ENCODE measurements at regions not wholly inside any gene's neighbourhood (a gene's known extent, or its start where the extent isn't known, plus 50 kb on each side); places are given as distances from the start of the nearest gene placed in this dataset.

DNA sequence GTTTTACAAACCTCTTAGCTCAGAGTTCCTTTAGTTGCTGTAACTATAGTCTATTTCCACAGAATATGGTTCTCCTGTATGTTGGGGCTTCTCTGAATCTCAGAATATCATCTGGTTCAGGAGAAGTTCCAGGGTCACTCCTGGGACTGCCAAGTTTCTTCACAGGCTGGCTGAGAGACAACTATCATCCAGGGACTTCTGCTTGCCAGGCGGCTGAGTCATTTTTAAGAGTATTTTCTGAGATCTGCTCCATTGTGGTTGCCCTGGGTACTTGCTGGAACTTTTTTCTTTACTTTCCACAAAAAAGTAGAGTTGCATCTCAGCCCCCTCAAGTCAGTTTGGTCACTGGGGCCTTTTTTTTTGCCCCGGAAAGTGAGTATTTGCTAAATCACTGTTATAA, 566.5 kb downstream of the LRRC70 start:
- TF ChIP-seq POLR3G (IDR thresholded peaks at IDR 0.05; ENCODE audit: extremely low read depth, insufficient read length, insufficient replicate concordance) (no peak), SIRT6 (IDR thresholded peaks at IDR 0.05; ENCODE audit: low read depth, low read length) (no peak), NBN (IDR thresholded peaks at IDR 0.05; ENCODE audit: low read depth) (no peak), RBBP5 (IDR thresholded peaks at IDR 0.05; ENCODE audit: borderline replicate concordance, insufficient read depth, low read length, poor library complexity, severe bottlenecking) (no peak), MEIS2 (IDR thresholded peaks at IDR 0.05; ENCODE audit: partially characterized antibody) (no peak), CBX2 (IDR thresholded peaks at IDR 0.05; ENCODE audit: insufficient read depth, low read length, poor library complexity, severe bottlenecking) (no peak), ZNF274 (IDR thresholded peaks at IDR 0.05; ENCODE audit: borderline replicate concordance, low read depth, low read length) (no peak), ZFP36 (IDR thresholded peaks at IDR 0.05; ENCODE audit: low read depth, low read length, partially characterized antibody) (no peak), CHD2 (IDR thresholded peaks at IDR 0.05; ENCODE audit: low read depth, low read length) (no peak), POLR2AphosphoS5 (IDR thresholded peaks at IDR 0.05; ENCODE audit: control insufficient read depth, insufficient read depth, low read depth, low read length) (no peak), NRF1 (conservative IDR thresholded peaks at IDR 0.05 in 1 of 2, IDR thresholded peaks at IDR 0.05 in 1 of 2) (no peak), NR4A1 (CRISPR knock-in tag; IDR thresholded peaks at IDR 0.05) (no peak), NR4A1 (tag; IDR thresholded peaks at IDR 0.05) (no peak)
- TF ChIP-seq, protein P1, sequence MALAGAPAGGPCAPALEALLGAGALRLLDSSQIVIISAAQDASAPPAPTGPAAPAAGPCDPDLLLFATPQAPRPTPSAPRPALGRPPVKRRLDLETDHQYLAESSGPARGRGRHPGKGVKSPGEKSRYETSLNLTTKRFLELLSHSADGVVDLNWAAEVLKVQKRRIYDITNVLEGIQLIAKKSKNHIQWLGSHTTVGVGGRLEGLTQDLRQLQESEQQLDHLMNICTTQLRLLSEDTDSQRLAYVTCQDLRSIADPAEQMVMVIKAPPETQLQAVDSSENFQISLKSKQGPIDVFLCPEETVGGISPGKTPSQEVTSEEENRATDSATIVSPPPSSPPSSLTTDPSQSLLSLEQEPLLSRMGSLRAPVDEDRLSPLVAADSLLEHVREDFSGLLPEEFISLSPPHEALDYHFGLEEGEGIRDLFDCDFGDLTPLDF (CRISPR knock-in tag; IDR thresholded peaks at IDR 0.05): no peak
- TF ChIP-seq, protein P2, sequence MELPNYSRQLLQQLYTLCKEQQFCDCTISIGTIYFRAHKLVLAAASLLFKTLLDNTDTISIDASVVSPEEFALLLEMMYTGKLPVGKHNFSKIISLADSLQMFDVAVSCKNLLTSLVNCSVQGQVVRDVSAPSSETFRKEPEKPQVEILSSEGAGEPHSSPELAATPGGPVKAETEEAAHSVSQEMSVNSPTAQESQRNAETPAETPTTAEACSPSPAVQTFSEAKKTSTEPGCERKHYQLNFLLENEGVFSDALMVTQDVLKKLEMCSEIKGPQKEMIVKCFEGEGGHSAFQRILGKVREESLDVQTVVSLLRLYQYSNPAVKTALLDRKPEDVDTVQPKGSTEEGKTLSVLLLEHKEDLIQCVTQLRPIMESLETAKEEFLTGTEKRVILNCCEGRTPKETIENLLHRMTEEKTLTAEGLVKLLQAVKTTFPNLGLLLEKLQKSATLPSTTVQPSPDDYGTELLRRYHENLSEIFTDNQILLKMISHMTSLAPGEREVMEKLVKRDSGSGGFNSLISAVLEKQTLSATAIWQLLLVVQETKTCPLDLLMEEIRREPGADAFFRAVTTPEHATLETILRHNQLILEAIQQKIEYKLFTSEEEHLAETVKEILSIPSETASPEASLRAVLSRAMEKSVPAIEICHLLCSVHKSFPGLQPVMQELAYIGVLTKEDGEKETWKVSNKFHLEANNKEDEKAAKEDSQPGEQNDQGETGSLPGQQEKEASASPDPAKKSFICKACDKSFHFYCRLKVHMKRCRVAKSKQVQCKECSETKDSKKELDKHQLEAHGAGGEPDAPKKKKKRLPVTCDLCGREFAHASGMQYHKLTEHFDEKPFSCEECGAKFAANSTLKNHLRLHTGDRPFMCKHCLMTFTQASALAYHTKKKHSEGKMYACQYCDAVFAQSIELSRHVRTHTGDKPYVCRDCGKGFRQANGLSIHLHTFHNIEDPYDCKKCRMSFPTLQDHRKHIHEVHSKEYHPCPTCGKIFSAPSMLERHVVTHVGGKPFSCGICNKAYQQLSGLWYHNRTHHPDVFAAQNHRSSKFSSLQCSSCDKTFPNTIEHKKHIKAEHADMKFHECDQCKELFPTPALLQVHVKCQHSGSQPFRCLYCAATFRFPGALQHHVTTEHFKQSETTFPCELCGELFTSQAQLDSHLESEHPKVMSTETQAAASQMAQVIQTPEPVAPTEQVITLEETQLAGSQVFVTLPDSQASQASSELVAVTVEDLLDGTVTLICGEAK (IDR thresholded peaks at IDR 0.05): no peak
- TF ChIP-seq, protein P2 (CRISPR knock-in tag; IDR thresholded peaks at IDR 0.05): no peak

Measured in K562 (cell line).